ENCODE measurements at regions not wholly inside any gene's neighbourhood (a gene's known extent, or its start where the extent isn't known, plus 50 kb on each side); places are given as distances from the start of the nearest gene placed in this dataset.

GRCh38 chr20:47956268-47956995, 171.2 kb upstream of the SULF2 start:
- H3K4me3 ChIP-seq (ENCODE audit: low read depth, low read length): no peak overlapping the region
- H3K36me3 ChIP-seq (ENCODE audit: control insufficient read depth, insufficient read depth, low read length): no peaks in the 10 kb centered on the region

DNA sequence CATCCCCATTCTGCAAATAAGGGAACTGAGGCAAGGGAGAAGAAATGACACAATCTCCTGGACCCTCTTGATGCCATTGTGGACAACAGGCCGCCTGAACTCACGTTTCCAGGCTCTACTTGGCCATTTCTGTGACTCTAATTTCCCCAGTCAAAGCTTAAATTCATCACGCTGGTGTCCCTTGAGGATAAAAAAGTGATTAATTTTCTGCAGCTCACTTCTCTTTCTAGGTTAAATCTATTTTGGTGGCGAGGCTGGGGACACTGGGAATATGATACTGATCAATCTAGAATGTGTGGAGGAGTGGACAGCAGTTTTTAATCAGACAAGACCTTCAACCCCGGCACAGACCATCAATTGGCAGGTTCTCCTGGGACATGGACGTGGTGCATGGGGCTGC, 168.2 kb upstream of the SULF2 start:
- Histone ChIP-seq H3K9ac (ENCODE audit: low read length) (no peak overlapping the region), H3K4me3 (ENCODE audit: low read depth, low read length) (no peak overlapping the region), H3K27me3 (ENCODE audit: control insufficient read depth, insufficient read depth, low read length) (0 out of 2 replicates have a peak, but pooled peaks cover 3% of the 10 kb centered on the region), H3K4me1 (ENCODE audit: control insufficient read depth, insufficient read depth, low read length) (peaks cover 8% of the 10 kb centered on the region), H3K36me3 (ENCODE audit: control insufficient read depth, insufficient read depth, low read length) (no peaks in the 10 kb centered on the region), H3K27ac (ENCODE audit: low read depth, low read length) (no peak overlapping the region), H3K9me3 (ENCODE audit: control insufficient read depth, insufficient read depth, low read depth, low read length) (no peaks in the 10 kb centered on the region)

More at GRCh38 chr20:47956268-47956995, 171.2 kb upstream of the SULF2 start:
- Histone ChIP-seq H3K9me3 (ENCODE audit: control insufficient read depth, insufficient read depth, low read depth, low read length) (no peaks in the 10 kb centered on the region), H3K27me3 (ENCODE audit: control insufficient read depth, insufficient read depth, low read length) (0 out of 2 replicates have a peak, but pooled peaks cover 3% of the 10 kb centered on the region), H3K4me1 (ENCODE audit: control insufficient read depth, insufficient read depth, low read length) (no peaks in the 10 kb centered on the region; the same call in 1 of the 2 replicates), H3K27ac (ENCODE audit: low read depth, low read length) (no peak overlapping the region), H3K9ac (ENCODE audit: low read length) (no peak overlapping the region)

- Histone ChIP-seq H3K9me3 (ENCODE audit: control insufficient read depth, insufficient read depth, low read depth, low read length) (no peaks in the 10 kb centered on the region), H3K36me3 (ENCODE audit: control insufficient read depth, insufficient read depth, low read length) (no peaks in the 10 kb centered on the region), H3K4me1 (ENCODE audit: control insufficient read depth, insufficient read depth, low read length) (peaks cover 8% of the 10 kb centered on the region), H3K4me3 (ENCODE audit: low read depth, low read length) (no peak overlapping the region), H3K27ac (ENCODE audit: low read depth, low read length) (no peak overlapping the region), H3K9ac (ENCODE audit: low read length) (no peak overlapping the region), H3K27me3 (ENCODE audit: control insufficient read depth, insufficient read depth, low read length) (0 out of 2 replicates have a peak, but pooled peaks cover 3% of the 10 kb centered on the region)
Observed at GRCh38 chr20:47952023-47952564, 166.8 kb upstream of the SULF2 start.

- peaks cover 8% of the 10 kb centered on the region for H3K4me1 ChIP-seq (ENCODE audit: control insufficient read depth, insufficient read depth, low read length)
- no peak overlapping the region for H3K27ac ChIP-seq (ENCODE audit: low read depth, low read length)
- H3K27me3 ChIP-seq (ENCODE audit: control insufficient read depth, insufficient read depth, low read length): 0 out of 2 replicates have a peak, but pooled peaks cover 3% of the 10 kb centered on the region
- no peaks in the 10 kb centered on the region for H3K36me3 ChIP-seq (ENCODE audit: control insufficient read depth, insufficient read depth, low read length)
- H3K9me3 ChIP-seq (ENCODE audit: control insufficient read depth, insufficient read depth, low read depth, low read length): no peaks in the 10 kb centered on the region
- H3K4me3 ChIP-seq (ENCODE audit: low read depth, low read length): no peak overlapping the region
- no peak overlapping the region for H3K9ac ChIP-seq (ENCODE audit: low read length)
Observed at GRCh38 chr20:47951521-47951971, 166.3 kb upstream of the SULF2 start.

- H3K27ac ChIP-seq (ENCODE audit: low read depth, low read length): no peak overlapping the region
- H3K4me1 ChIP-seq (ENCODE audit: control insufficient read depth, insufficient read depth, low read length): peaks cover 8% of the 10 kb centered on the region
- H3K9me3 ChIP-seq (ENCODE audit: control insufficient read depth, insufficient read depth, low read depth, low read length): no peaks in the 10 kb centered on the region
- H3K4me3 ChIP-seq (ENCODE audit: low read depth, low read length): no peak overlapping the region
- no peak overlapping the region for H3K9ac ChIP-seq (ENCODE audit: low read length)
- H3K36me3 ChIP-seq (ENCODE audit: control insufficient read depth, insufficient read depth, low read length): no peaks in the 10 kb centered on the region
- 0 out of 2 replicates have a peak, but pooled peaks cover 3% of the 10 kb centered on the region for H3K27me3 ChIP-seq (ENCODE audit: control insufficient read depth, insufficient read depth, low read length)
Observed at GRCh38 chr20:47950913-47951283, 165.6 kb upstream of the SULF2 start.

- Histone ChIP-seq H3K27ac (ENCODE audit: low read depth, low read length) (no peak overlapping the region), H3K9me3 (ENCODE audit: control insufficient read depth, insufficient read depth, low read depth, low read length) (no peaks in the 10 kb centered on the region), H3K4me1 (ENCODE audit: control insufficient read depth, insufficient read depth, low read length) (peaks cover 8% of the 10 kb centered on the region), H3K36me3 (ENCODE audit: control insufficient read depth, insufficient read depth, low read length) (no peaks in the 10 kb centered on the region), H3K27me3 (ENCODE audit: control insufficient read depth, insufficient read depth, low read length) (0 out of 2 replicates have a peak, but pooled peaks cover 3% of the 10 kb centered on the region), H3K9ac (ENCODE audit: low read length) (no peak overlapping the region), H3K4me3 (ENCODE audit: low read depth, low read length) (no peak overlapping the region)
Observed at GRCh38 chr20:47950124-47950912, 165.0 kb upstream of the SULF2 start.

GRCh38 chr20:47949230-47949629, 163.9 kb upstream of the SULF2 start:
- Histone ChIP-seq H3K9ac (ENCODE audit: low read length) (no peak overlapping the region), H3K36me3 (ENCODE audit: control insufficient read depth, insufficient read depth, low read length) (no peaks in the 10 kb centered on the region), H3K4me1 (ENCODE audit: control insufficient read depth, insufficient read depth, low read length) (peaks cover 8% of the 10 kb centered on the region), H3K27me3 (ENCODE audit: control insufficient read depth, insufficient read depth, low read length) (0 out of 2 replicates have a peak, but pooled peaks cover 3% of the 10 kb centered on the region), H3K4me3 (ENCODE audit: low read depth, low read length) (no peak overlapping the region), H3K27ac (ENCODE audit: low read depth, low read length) (no peak overlapping the region), H3K9me3 (ENCODE audit: control insufficient read depth, insufficient read depth, low read depth, low read length) (no peaks in the 10 kb centered on the region)

- Histone ChIP-seq H3K9me3 (ENCODE audit: control insufficient read depth, insufficient read depth, low read depth, low read length) (no peaks in the 10 kb centered on the region), H3K9ac (ENCODE audit: low read length) (no peak overlapping the region), H3K4me3 (ENCODE audit: low read depth, low read length) (no peak overlapping the region), H3K4me1 (ENCODE audit: control insufficient read depth, insufficient read depth, low read length) (peaks cover under 1% of the 10 kb centered on the region; the same call in 1 of the 2 replicates), H3K27me3 (ENCODE audit: control insufficient read depth, insufficient read depth, low read length) (no peaks in the 10 kb centered on the region), H3K36me3 (ENCODE audit: control insufficient read depth, insufficient read depth, low read length) (no peaks in the 10 kb centered on the region), H3K27ac (ENCODE audit: low read depth, low read length) (no peak overlapping the region)
Observed at GRCh38 chr20:47944682-47945081, 159.4 kb upstream of the SULF2 start.

DNA sequence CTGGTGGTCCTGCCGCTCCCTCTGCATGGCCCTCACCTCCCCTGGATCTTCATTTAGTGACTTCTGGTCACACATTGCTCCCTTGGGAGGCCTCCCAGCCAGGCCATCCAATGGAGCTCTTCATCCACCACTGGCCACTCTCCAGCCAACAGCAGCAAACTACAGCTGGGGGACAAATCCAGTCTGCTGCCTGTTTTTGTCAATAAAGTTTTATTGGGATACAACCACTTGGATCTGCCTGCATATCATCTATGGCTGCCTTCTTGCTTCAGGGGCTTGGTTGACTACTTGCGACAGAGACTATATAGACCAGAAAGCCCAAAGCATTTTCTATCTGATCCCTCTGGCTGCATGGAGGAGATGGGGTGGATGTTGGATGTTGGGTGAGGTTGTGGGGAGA, 156.6 kb upstream of the SULF2 start:
- Histone ChIP-seq H3K27me3 (ENCODE audit: control insufficient read depth, insufficient read depth, low read length) (no peaks in the 10 kb centered on the region), H3K4me3 (ENCODE audit: low read depth, low read length) (no peak overlapping the region), H3K27ac (ENCODE audit: low read depth, low read length) (no peak overlapping the region)

DNA sequence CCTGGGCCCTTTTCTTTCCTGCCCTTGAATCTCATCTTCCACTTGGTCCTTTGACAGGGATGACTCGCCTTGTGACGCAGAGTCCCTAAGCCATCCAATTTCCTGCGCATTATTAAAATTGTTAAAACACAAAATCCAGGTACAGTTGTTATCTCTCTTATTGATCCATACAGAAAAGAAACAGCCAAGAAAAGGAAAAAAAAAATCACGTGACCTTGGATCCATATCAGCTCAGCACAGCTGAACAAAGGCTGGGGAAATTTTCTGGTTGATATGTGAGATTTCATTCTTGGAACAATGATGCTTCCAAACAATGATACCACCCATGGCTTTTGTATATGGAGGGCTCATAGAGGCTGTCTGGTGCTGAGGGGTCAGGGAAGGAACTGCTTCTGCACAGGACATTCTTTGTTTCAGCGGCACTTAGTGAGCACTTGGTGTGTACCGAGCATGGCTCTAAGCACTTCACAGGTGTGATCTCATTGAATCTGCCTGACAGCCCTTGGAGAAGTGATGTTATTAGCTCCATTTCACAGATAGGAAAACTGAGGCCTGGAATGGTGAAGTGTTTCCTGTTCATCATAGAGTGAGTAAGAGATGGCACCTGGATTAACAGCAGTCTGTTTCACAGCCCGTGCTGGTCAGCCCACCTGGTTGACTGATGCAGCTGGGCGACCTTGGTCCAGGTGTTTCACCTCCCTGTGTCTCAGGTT, 155.0 kb upstream of the SULF2 start:
- no peaks in the 10 kb centered on the region for H3K27me3 ChIP-seq (ENCODE audit: control insufficient read depth, insufficient read depth, low read length)

More for the DNA sequence above, 156.6 kb upstream of the SULF2 start:
- Histone ChIP-seq H3K9ac (ENCODE audit: low read length) (no peak overlapping the region), H3K36me3 (ENCODE audit: control insufficient read depth, insufficient read depth, low read length) (no peaks in the 10 kb centered on the region), H3K4me1 (ENCODE audit: control insufficient read depth, insufficient read depth, low read length) (no peaks in the 10 kb centered on the region), H3K9me3 (ENCODE audit: control insufficient read depth, insufficient read depth, low read depth, low read length) (no peaks in the 10 kb centered on the region)

More for the DNA sequence above, 155.0 kb upstream of the SULF2 start:
- no peak overlapping the region for H3K4me3 ChIP-seq (ENCODE audit: low read depth, low read length)
- H3K27ac ChIP-seq (ENCODE audit: low read depth, low read length): no peak overlapping the region
- H3K9ac ChIP-seq (ENCODE audit: low read length): no peak overlapping the region
- no peaks in the 10 kb centered on the region for H3K9me3 ChIP-seq (ENCODE audit: control insufficient read depth, insufficient read depth, low read depth, low read length)
- no peaks in the 10 kb centered on the region for H3K4me1 ChIP-seq (ENCODE audit: control insufficient read depth, insufficient read depth, low read length)
- H3K36me3 ChIP-seq (ENCODE audit: control insufficient read depth, insufficient read depth, low read length): no peaks in the 10 kb centered on the region
